ENCODE measurements at regions not wholly inside any gene's neighbourhood (a gene's known extent, or its start where the extent isn't known, plus 50 kb on each side); places are given as distances from the start of the nearest gene placed in this dataset.

DNA sequence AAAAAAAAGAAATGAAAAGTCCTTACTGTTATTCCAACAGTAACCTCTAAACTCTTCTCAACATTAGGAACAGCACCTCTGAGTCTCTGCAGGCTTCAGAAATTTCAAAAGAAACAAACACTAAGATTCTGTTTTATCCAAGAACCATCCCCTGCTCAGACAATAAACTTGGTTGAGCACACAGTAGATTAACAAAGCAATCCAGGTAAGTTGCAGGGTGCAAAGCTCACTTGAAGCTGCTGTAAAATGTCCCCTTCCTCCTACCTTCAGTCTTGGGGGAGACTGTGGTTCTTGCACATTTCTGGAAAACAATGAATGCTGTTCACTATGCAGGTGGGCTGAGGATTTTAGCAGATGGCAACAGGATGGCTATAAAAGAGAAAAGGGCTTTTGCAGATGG is 484.1 kb downstream of the IGSF11 start:
- no peak for DNase-seq

DNA sequence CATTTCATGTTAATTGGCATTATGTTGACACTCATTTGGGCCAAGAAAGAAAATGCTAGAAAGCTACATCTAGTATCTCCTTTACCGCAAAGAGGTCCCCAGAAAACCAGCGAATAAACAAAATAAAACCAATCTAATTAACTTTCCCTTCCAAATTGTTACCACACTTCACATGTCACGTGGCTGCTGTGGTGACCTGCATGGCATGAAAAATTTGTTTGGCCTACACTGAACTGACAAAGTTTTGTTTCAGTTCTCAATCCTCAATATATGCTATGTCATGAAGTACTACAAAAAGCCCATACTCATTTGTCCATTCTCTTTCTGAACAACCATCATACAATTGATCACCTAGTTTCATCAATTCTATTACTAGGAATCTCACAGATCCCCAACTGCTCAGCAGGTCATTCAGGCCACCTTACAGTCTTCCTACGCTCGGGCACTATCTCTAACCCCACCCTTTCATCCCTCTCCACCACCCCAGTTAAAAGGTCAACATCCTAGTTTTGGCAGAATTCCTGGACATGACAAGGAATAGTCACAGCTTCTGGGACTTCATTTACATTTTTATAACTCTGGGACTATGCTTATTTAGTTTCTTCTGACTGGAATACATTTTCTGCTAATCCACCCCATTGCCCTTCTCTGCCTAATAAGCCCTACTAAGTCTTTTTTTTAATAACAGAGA is 480.4 kb downstream of the IGSF11 start:
- no peak for DNase-seq

- DNase-seq: no peak
These were observed 477.7 kb downstream of the IGSF11 start for GRCh38 chr3:118556983-118557382.

GRCh38 chr3:118557513-118557912 is 477.1 kb downstream of the IGSF11 start:
- no peak for DNase-seq

- no peak for DNase-seq
These were observed 475.4 kb downstream of the IGSF11 start for GRCh38 chr3:118559286-118559685.

- no peak for DNase-seq
These were observed 469.8 kb downstream of the IGSF11 start for GRCh38 chr3:118564800-118565199.

GRCh38 chr3:118573912-118574311 is 460.7 kb downstream of the IGSF11 start:
- DNase-seq: no peak

DNA sequence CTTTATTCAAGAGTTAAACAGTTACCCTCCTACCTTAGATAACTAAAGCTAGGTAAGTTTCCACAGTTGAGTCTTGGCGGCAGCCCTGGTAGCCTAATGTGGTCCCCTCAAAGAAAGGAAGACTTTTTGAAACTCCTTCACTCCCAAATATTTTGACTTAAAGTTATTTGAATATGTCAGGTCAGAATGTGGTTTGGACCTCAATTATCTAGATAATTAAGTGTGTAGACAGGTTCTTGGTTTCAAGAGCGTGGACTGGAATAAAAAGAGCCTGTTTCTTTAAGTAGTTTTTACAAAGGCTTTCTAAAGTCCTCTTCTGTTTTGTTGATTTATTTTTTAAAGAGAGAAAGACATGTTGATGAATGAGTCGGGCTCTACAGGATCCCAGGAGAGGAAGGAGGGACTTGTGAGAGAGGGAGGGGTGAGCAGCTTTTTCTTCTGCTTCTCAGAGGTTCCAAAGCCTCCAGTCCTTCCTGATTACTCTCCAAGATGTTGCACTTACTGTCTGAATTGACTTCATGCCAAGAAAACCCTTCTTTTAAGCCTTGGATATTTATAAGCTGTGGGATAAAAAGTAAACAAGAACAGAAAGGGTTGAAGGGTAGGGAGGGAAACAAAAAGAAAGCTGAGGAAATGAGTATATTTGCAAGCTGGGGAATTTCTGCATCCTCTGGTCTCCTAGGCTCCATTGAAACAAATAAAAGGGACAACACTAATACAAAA is 457.4 kb downstream of the IGSF11 start:
- no peak for DNase-seq

GRCh38 chr3:118578559-118578958 is 456.1 kb downstream of the IGSF11 start:
- no peak for DNase-seq

DNA sequence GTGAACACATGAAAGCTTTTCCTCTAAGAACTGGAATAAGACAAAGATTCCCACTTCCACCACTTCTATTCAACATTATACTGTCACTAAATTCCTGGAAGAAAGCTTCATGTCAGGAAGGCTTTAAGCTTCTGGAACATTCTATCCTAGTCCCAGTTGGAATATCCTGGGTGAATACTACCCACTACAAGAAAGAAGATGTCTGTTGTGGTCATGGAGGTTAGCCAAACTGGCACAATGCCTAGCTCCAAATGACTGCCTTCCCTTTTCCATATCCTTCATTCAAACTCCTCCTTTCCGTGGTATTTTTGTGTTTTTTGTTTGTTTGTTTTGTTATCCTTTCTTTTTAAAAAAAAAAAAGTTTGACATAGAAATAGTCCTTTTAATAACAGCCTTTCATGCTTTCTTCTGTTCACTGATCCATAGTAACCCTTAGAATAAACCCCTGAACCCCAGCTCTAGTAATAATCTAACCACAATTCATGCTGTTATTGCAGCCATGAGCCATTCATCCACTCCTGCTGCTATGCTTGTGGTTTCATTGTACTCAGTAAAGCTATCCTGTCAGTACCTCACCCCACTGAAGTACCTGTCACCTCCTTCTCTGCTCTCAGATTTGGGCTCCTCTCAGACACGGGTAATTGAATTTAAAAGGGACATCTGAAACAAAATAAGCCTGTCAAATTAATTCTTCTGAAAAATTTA is 447.5 kb downstream of the IGSF11 start:
- no peak for DNase-seq

- no peak for DNase-seq
These were observed 446.8 kb downstream of the IGSF11 start for GRCh38 chr3:118587847-118588246.

- no peak for DNase-seq
These were observed 441.4 kb downstream of the IGSF11 start for GRCh38 chr3:118593277-118593670.

DNA sequence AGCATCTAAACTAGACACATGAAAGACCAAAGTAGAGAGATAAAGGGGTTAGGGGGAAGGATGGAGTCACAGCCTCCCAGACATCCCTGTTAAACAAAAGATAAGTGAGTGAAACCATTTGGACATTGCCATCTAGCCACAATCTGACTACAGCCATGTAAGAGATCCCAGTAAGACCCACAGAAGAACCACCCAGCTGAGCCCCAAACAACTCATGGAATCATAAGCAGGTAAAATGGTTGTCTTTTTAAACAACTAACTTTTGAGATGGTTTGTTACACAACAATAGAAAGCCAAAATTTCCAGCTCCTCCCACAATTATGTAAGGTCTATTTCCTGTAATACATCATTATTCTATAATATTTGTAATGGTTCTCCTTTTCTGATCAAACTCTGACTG is 437.5 kb downstream of the IGSF11 start:
- DNase-seq: no peak

- DNase-seq: no peak
These were observed 426.5 kb downstream of the IGSF11 start for GRCh38 chr3:118607915-118608820.

GRCh38 chr3:118618247-118619040 is 416.2 kb downstream of the IGSF11 start:
- no peak for DNase-seq

GRCh38 chr3:118626453-118626852 is 408.2 kb downstream of the IGSF11 start:
- DNase-seq: no peak

GRCh38 chr3:118628704-118629341 is 405.8 kb downstream of the IGSF11 start:
- peak; percentile 14 for DNase-seq

DNA sequence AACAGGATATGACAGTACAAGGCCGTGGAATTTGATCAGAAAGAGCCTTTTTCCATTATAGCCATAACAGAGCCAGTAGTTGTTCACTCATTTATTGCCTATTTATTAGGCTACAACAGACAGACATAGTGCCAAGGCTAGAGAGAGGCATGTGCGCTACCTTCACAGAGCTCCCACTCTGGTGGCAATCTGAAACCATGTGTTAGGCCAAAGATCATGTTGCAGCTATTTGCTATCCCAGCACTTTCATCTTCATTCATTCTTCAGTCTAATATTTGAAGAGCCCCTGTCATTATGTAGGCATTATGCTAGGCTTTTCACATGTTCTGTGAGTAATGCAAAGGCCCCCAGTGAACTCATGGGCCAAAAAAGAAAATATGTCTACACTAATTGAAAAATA is 404.8 kb downstream of the IGSF11 start:
- no peak for DNase-seq

- DNase-seq: no peak
These were observed 398.9 kb downstream of the IGSF11 start for GRCh38 chr3:118635711-118636110.

- DNase-seq: no peak
These were observed 397.8 kb downstream of the IGSF11 start for GRCh38 chr3:118636841-118637240.

GRCh38 chr3:118637846-118638245 is 396.8 kb downstream of the IGSF11 start:
- no peak for DNase-seq

DNA sequence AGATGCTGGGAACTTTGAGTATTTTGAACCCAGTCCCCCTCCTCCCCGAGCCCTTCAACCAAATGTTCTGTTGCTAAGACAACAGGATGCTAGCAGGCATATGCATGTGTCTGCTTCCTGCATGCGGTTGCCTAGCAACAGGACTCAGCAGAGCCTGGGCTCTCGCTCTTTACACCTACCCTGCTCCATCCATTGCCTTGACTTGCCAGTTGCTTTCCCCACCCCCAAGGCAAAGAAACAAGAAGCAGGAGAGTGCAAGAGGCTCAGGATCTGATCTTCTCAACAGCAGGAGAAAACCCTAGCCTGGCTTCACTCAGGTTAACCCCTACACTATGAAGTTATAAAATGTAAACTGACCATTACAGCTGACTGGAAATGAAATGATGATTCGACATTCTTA is 393.0 kb downstream of the IGSF11 start:
- DNase-seq: peak; percentile 59

Measured in NCI-H1436 treated with DMSO at 0.1 percent for 48 hours (cell line).